ENCODE measurements at regions not wholly inside any gene's neighbourhood (a gene's known extent, or its start where the extent isn't known, plus 50 kb on each side); places are given as distances from the start of the nearest gene placed in this dataset.

DNA sequence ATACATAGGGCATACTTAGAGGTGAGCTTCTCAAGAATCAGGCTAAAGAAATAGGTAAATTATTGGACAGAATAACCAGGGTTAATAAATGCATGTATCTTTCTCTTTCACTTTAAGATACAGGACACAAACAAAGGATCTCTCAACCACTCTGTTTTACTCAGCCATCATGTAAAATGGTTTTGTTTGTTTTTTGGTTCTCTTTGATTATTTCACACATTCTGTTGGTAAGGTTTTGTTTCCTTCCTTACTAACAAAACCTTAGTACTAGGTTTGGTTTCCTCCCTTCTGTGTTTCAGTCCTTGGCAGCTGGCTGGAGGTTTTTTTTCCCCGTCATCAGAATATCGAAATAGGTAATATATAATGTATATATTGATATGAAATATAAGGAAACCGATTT lies 1506.8 kb upstream of the TMEFF2 start:
- H3K4me3 ChIP-seq (ENCODE audit: insufficient read depth, low read depth, low read length), result no peak overlapping the region
- no peaks in the 10 kb centered on the region for H3K36me3 ChIP-seq (ENCODE audit: control insufficient read depth, insufficient read depth, low read length)
- no peaks in the 10 kb centered on the region for H3K9me3 ChIP-seq (ENCODE audit: control insufficient read depth, low read length)
- no peaks in the 10 kb centered on the region for H3K27me3 ChIP-seq (ENCODE audit: control insufficient read depth, insufficient read depth, low read length, poor library complexity, severe bottlenecking)
- H3K4me1 ChIP-seq (ENCODE audit: control insufficient read depth, insufficient read depth, low read length), result no peaks in the 10 kb centered on the region
- no CpG with 5 or more reads among the region's 3 CpGs for WGBS, 2 experiments
- no peak overlapping the region for H3K27ac ChIP-seq (ENCODE audit: insufficient read depth, low read depth, low read length, poor library complexity, severe bottlenecking)

DNA sequence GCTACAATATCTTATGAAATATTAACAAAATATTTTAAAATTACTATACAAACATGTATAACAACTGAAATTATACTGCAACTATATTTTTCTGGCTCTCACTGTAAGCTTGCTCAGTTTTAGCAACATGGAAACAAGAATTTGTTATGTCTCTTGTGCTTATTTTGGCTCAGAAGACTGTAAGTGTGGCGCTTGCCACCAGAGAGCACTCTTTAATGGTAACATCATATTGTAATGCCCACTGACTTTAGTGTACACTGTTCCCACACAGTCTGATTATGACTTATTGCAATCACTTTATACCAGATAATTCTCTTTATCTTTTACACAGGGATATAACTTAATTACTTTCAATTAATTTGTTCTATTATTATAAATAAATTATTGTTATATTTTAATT lies 1500.6 kb upstream of the TMEFF2 start:
- Histone ChIP-seq H3K27ac (ENCODE audit: insufficient read depth, low read depth, low read length, poor library complexity, severe bottlenecking) (no peak overlapping the region), H3K36me3 (ENCODE audit: control insufficient read depth, insufficient read depth, low read length) (no peaks in the 10 kb centered on the region), H3K4me3 (ENCODE audit: insufficient read depth, low read depth, low read length) (no peak overlapping the region), H3K9me3 (ENCODE audit: control insufficient read depth, low read length) (no peaks in the 10 kb centered on the region), H3K4me1 (ENCODE audit: control insufficient read depth, insufficient read depth, low read length) (no peaks in the 10 kb centered on the region), H3K27me3 (ENCODE audit: control insufficient read depth, insufficient read depth, low read length, poor library complexity, severe bottlenecking) (no peaks in the 10 kb centered on the region)
- 57 to 80% methylated on average over 1 of the region's 1 CpG for WGBS, 2 experiments

DNA sequence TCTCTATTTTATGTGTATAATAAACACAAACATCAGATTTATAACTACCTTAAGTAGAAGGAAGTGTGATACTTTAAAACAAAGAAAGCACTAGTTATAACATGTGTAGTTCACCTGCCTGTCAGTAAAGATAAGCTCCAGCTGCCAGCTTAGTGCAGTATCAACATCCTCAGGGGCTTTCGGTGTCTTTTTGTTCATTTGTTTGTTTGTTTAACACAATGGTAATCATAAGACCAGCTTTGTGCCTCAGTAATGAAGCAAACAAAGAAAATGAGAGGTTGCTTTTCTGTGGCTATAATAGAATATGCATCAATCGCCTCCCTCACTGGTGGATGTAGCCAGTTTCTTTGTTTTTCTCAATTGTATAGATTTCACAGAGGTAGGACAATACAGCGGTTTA lies 1499.0 kb upstream of the TMEFF2 start:
- Histone ChIP-seq H3K9me3 (ENCODE audit: control insufficient read depth, low read length) (no peaks in the 10 kb centered on the region), H3K27me3 (ENCODE audit: control insufficient read depth, insufficient read depth, low read length, poor library complexity, severe bottlenecking) (no peaks in the 10 kb centered on the region), H3K27ac (ENCODE audit: insufficient read depth, low read depth, low read length, poor library complexity, severe bottlenecking) (no peak overlapping the region), H3K36me3 (ENCODE audit: control insufficient read depth, insufficient read depth, low read length) (no peaks in the 10 kb centered on the region), H3K4me1 (ENCODE audit: control insufficient read depth, insufficient read depth, low read length) (no peaks in the 10 kb centered on the region), H3K4me3 (ENCODE audit: insufficient read depth, low read depth, low read length) (no peak overlapping the region)
- WGBS, 2 experiments, result 87 to 92% methylated on average over 3 of the region's 3 CpGs

DNA sequence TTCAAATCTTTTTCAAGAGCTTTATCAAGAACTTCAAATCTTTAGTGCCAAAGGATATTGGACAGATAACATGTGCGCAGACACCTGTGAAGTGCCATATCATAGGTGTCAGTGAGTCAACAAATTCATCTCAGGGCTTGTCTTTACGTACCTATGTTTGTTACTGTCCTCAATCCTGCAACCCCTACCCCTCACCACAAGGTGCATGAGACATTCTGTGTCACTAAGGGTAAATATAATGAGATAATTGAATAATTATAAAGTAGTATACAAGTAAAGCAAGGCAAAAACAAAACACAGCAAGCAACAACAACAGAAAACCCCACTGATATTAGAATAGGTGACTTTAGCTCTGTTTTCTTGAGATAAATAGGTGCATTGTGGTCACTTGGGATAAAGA lies 1495.8 kb upstream of the TMEFF2 start:
- H3K4me3 ChIP-seq (ENCODE audit: insufficient read depth, low read depth, low read length), result no peak overlapping the region
- H3K9me3 ChIP-seq (ENCODE audit: control insufficient read depth, low read length), result no peaks in the 10 kb centered on the region
- no peaks in the 10 kb centered on the region for H3K4me1 ChIP-seq (ENCODE audit: control insufficient read depth, insufficient read depth, low read length)
- no peak overlapping the region for H3K27ac ChIP-seq (ENCODE audit: insufficient read depth, low read depth, low read length, poor library complexity, severe bottlenecking)
- no peaks in the 10 kb centered on the region for H3K27me3 ChIP-seq (ENCODE audit: control insufficient read depth, insufficient read depth, low read length, poor library complexity, severe bottlenecking)
- 73 to 100% methylated on average over 1 to 2 of the region's 2 CpGs for WGBS, 2 experiments
- H3K36me3 ChIP-seq (ENCODE audit: control insufficient read depth, insufficient read depth, low read length), result no peaks in the 10 kb centered on the region

DNA sequence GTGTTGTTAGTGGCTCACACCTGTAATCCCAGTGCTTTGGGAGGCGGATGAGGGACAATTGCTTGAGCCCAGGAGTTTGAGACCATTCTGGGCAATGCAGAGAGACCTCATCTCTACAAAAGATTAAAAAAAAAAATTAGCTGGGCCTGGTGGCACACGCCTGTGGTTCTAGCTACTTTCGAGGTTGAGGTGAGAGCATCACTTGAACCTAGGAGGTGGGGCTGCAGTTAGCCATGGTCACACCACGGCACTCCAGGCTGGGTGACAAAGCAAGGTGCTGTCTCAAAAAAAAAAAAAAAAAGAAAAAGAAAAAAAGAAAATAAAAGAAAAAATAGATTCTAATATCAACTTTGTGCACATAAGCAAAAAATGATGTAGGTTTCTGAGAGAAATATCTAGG lies 1492.5 kb upstream of the TMEFF2 start:
- no peak overlapping the region for H3K4me3 ChIP-seq (ENCODE audit: insufficient read depth, low read depth, low read length)
- H3K36me3 ChIP-seq (ENCODE audit: control insufficient read depth, insufficient read depth, low read length), result no peaks in the 10 kb centered on the region
- H3K4me1 ChIP-seq (ENCODE audit: control insufficient read depth, insufficient read depth, low read length), result no peaks in the 10 kb centered on the region
- no peaks in the 10 kb centered on the region for H3K9me3 ChIP-seq (ENCODE audit: control insufficient read depth, low read length)
- H3K27ac ChIP-seq (ENCODE audit: insufficient read depth, low read depth, low read length, poor library complexity, severe bottlenecking), result no peak overlapping the region
- WGBS, 2 experiments, result 86 to 98% methylated on average over 3 to 4 of the region's 4 CpGs
- H3K27me3 ChIP-seq (ENCODE audit: control insufficient read depth, insufficient read depth, low read length, poor library complexity, severe bottlenecking), result no peaks in the 10 kb centered on the region

DNA sequence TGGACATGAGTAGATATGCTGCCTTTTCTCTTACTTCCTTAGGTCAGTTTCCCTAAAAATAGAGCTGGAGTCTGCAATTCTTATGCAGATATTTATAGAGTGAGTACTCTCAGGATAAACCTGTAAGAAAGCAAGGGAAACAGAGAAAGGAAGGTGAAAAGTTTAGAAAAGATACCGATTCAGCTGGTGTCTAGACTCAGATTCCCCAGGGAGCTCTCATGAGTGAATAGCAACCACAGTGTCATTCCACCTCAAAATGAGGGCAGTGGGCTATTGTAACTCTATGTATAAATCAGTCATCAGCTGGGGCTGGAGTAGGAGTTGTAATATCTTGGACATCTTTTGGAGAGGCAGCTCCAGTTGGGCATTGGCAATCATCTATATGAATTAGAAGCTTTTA lies 1485.1 kb upstream of the TMEFF2 start:
- Histone ChIP-seq H3K4me1 (ENCODE audit: control insufficient read depth, insufficient read depth, low read length) (no peaks in the 10 kb centered on the region), H3K9me3 (ENCODE audit: control insufficient read depth, low read length) (no peaks in the 10 kb centered on the region), H3K4me3 (ENCODE audit: insufficient read depth, low read depth, low read length) (no peak overlapping the region), H3K27me3 (ENCODE audit: control insufficient read depth, insufficient read depth, low read length, poor library complexity, severe bottlenecking) (no peaks in the 10 kb centered on the region), H3K27ac (ENCODE audit: insufficient read depth, low read depth, low read length, poor library complexity, severe bottlenecking) (no peak overlapping the region), H3K36me3 (ENCODE audit: control insufficient read depth, insufficient read depth, low read length) (no peaks in the 10 kb centered on the region)
- 79 to 82% methylated on average over 1 of the region's 1 CpG for WGBS, 2 experiments

DNA sequence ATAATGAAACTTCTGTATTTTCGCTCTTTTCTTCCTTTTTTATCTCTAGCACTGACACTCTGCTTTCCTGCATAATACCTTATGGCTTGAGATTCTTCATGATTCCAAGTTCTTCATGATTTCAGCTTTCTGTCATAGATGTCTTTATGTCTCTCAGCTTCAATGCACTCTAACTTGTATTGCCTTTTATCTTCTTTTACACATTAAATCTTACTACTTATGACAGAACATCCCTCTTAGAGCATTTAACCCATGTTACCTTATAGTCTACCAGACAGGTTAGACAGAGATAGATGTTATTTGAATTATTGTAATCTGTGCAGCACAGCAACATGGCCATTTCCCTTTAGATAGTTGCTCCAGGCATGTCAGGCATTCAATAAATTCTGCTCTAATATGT lies 1475.7 kb upstream of the TMEFF2 start:
- no peak overlapping the region for H3K27ac ChIP-seq (ENCODE audit: insufficient read depth, low read depth, low read length, poor library complexity, severe bottlenecking)
- no peaks in the 10 kb centered on the region for H3K4me1 ChIP-seq (ENCODE audit: control insufficient read depth, insufficient read depth, low read length)
- no peaks in the 10 kb centered on the region for H3K9me3 ChIP-seq (ENCODE audit: control insufficient read depth, low read length)
- no peak overlapping the region for H3K4me3 ChIP-seq (ENCODE audit: insufficient read depth, low read depth, low read length)
- no peaks in the 10 kb centered on the region for H3K36me3 ChIP-seq (ENCODE audit: control insufficient read depth, insufficient read depth, low read length)
- no peaks in the 10 kb centered on the region for H3K27me3 ChIP-seq (ENCODE audit: control insufficient read depth, insufficient read depth, low read length, poor library complexity, severe bottlenecking)
- WGBS, 2 experiments, result 93 to 95% methylated on average over 1 of the region's 1 CpG

DNA sequence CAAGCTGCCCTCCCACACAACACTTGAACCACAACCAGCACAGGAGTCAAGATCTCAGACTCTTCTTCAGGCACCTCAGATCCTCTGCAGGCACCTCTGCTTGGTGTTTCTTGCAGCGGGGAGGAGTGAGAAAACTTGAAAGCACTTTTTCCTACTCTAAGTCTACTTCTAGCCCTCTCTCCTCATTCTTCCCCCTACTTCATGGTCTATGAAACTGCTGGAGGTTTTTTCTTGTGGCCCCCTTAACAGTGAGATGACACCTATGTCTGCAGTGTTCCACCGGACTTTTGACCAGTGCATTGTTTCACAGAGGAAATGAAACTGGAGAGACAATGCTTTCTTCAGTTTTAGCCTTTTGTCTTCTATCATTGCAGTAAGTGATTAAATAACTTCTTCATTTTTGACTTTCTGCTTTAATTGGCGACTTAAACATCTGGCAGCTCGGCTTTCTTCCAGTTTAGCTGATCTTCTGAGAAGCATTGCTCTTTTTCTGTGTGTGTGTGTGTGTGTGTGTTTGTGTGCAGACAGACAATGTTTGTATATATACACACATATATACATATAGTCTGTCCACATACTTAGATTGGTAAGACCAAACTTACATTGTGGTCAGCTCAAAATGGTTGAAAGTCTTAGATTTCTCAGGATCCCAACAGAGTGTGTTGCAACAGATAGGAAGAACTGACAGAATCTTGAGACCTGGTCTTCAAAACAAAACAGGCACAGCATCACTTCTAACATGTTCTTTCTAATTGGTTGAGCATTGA lies 1474.0 kb upstream of the TMEFF2 start:
- H3K4me3 ChIP-seq (ENCODE audit: insufficient read depth, low read depth, low read length), result no peak overlapping the region
- WGBS, 2 experiments, result 96 to 97% methylated on average over 3 to 4 of the region's 4 CpGs
- H3K27me3 ChIP-seq (ENCODE audit: control insufficient read depth, insufficient read depth, low read length, poor library complexity, severe bottlenecking), result no peaks in the 10 kb centered on the region
- H3K36me3 ChIP-seq (ENCODE audit: control insufficient read depth, insufficient read depth, low read length), result no peaks in the 10 kb centered on the region
- no peak overlapping the region for H3K27ac ChIP-seq (ENCODE audit: insufficient read depth, low read depth, low read length, poor library complexity, severe bottlenecking)
- H3K4me1 ChIP-seq (ENCODE audit: control insufficient read depth, insufficient read depth, low read length), result no peaks in the 10 kb centered on the region
- no peaks in the 10 kb centered on the region for H3K9me3 ChIP-seq (ENCODE audit: control insufficient read depth, low read length)

DNA sequence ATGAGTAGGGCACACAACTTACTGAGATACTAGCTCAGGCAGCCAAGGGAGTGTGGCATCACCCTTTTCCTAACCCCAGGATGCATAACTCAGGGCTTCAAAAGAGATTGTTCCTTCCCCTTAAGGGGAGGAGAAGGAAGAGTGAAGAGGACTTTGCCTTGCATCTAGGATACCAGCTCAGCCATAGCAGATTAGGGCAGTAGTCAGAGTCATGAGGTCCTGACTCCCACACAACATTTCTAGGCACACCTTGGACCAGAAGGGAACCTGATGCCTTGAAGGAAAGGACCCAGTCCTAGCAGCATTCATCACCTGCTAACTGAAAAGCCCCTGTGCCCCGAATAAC lies 1433.2 kb upstream of the TMEFF2 start:
- Histone ChIP-seq H3K9me3 (ENCODE audit: control insufficient read depth, low read length) (no peaks in the 10 kb centered on the region), H3K27me3 (ENCODE audit: control insufficient read depth, insufficient read depth, low read length, poor library complexity, severe bottlenecking) (no peaks in the 10 kb centered on the region), H3K36me3 (ENCODE audit: control insufficient read depth, insufficient read depth, low read length) (no peaks in the 10 kb centered on the region), H3K4me1 (ENCODE audit: control insufficient read depth, insufficient read depth, low read length) (no peaks in the 10 kb centered on the region), H3K27ac (ENCODE audit: insufficient read depth, low read depth, low read length, poor library complexity, severe bottlenecking) (no peak overlapping the region), H3K4me3 (ENCODE audit: insufficient read depth, low read depth, low read length) (no peak overlapping the region)
- 94 to 95% methylated on average over 1 of the region's 1 CpG for WGBS, 2 experiments

DNA sequence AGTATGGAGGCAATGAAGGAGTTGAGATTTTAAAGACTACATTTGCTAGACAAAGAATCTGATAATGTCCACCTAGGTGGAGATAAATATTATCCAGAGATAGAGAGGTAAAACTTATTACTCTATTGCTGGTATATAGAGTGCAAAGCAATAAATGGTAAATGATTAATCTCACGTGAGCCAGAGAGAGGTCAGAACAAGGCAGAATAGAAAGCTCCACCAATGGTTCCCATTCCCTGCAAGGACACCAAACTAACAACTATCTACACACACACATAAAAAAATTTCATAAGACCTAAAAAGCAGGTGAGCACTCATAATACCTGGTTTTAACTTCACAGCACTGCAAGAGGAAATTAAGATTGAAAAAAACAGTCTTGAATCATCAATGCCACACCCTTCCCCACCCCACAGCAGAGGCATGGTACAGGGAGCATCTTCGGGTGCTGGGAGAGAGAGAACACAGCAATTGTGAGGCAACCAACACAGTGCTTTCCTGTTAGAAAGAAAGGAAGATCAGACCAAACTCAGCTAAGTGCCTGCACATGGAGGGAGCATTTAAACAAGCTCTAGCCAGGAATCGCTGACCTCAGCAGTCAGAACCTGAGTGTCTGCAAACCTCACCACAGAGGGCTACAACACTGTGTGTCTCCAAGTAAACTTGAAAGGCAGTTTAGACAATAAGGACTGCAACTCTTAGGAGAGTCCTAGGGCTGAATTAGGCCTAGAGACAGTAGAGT lies 1432.6 kb upstream of the TMEFF2 start:
- no peaks in the 10 kb centered on the region for H3K9me3 ChIP-seq (ENCODE audit: control insufficient read depth, low read length)
- WGBS, 2 experiments, result 63 to 64% methylated on average over 3 of the region's 3 CpGs
- no peaks in the 10 kb centered on the region for H3K36me3 ChIP-seq (ENCODE audit: control insufficient read depth, insufficient read depth, low read length)
- no peaks in the 10 kb centered on the region for H3K27me3 ChIP-seq (ENCODE audit: control insufficient read depth, insufficient read depth, low read length, poor library complexity, severe bottlenecking)
- no peak overlapping the region for H3K4me3 ChIP-seq (ENCODE audit: insufficient read depth, low read depth, low read length)
- H3K4me1 ChIP-seq (ENCODE audit: control insufficient read depth, insufficient read depth, low read length), result no peaks in the 10 kb centered on the region
- H3K27ac ChIP-seq (ENCODE audit: insufficient read depth, low read depth, low read length, poor library complexity, severe bottlenecking), result no peak overlapping the region
